Left lung (tissue), 4 donors: ENCODE measurements at regions not wholly inside any gene's neighbourhood (a gene's known extent, or its start where the extent isn't known, plus 50 kb on each side); places are given as distances from the start of the nearest gene placed in this dataset.
A peak's percentile ranks its signal among the peaks of the same experiment; 100 is the strongest.

Experiments
- ATAC-seq: fragments of 200-7000 bp; cut with Tn5 transposase; one replicate; pipeline ENCODE4 v1.9.1; 2020; ENCODE audit warnings: moderate library complexity
- DNase-seq, 4 donors: peaks; one replicate each; pipeline ENCODE4 v3.0.0-alpha.2; 2013 to 2020
- H3K27ac ChIP-seq, 2 donors: fragments of 200-600 bp; sonication (generic) in 1 of 2; one replicate each; pipeline versions ENCODE4 v1.5.0 to v1.8.0; 2020 to 2021
- H3K27me3 ChIP-seq, 2 donors: fragments of 200-600 bp; sonication (generic) in 1 of 2; one replicate each; pipeline versions ENCODE4 v1.5.0 to v1.8.0; 2020 to 2021
- H3K36me3 ChIP-seq, 2 donors: fragments of 200-600 bp; sonication (generic) in 1 of 2; one replicate each; pipeline versions ENCODE4 v1.5.0 to v1.8.0; 2020 to 2021
- H3K4me1 ChIP-seq, 2 donors: fragments of 200-600 bp; one replicate each; pipeline ENCODE4 v1.8.0; 2021
- H3K4me3 ChIP-seq, 2 donors: fragments of 200-600 bp; sonication (generic) in 1 of 2; one replicate each; pipeline versions ENCODE4 v1.5.0 to v1.8.0; 2020 to 2021; ENCODE audit warnings: mild to moderate bottlenecking in 1 of 2
- H3K9me3 ChIP-seq, 2 donors: fragments of 200-600 bp; sonication (generic) in 1 of 2; one replicate each; pipeline versions ENCODE4 v1.5.0 to v1.8.0; 2020 to 2021
- intact Hi-C, 2 donors: fragments of 100-400 bp; cut with DNase I; formaldehyde crosslinking; loops; one replicate each; pipeline versions ENCODE4 v1.11.2 to v1.14.2; 2022
- TF ChIP-seq, protein P1 (sequence below), 2 donors: fragments of 200-600 bp; sonication (generic) in 1 of 2; IDR thresholded peaks; one replicate each; pipeline versions ENCODE4 v1.5.0 to v1.8.0; 2021; ENCODE audit warnings: antibody characterized with exemption in 2 of 2
- donor health status: DM: no; HTN: yes; CAD: no.
- donor health status: DM: no; HTN: no; CAD: no.

DNA sequence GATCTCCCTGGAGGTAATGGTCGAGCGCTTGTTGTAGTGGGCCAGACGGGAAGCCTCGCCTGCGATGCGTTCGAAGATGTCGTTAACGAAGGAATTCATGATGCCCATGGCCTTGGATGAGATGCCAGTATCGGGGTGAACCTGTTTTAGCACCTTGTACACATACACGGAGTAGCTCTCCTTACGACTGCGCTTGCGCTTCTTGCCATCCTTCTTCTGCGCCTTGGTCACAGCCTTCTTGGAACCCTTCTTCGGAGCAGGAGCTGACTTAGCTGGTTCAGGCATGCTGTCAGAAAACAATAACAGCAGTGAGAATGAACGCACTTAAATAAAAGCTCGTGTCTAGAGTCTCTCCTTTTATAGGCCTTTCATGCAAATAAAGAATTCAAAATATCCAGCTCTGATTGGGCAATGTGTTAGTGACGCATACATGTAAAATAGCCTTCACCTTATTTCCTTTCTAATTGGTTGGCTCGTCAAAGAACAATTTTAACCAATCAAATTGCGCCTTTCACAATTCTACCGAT lies 129.2 kb downstream of the HFE start:
- Histone ChIP-seq H3K9me3 (no peaks in the 10 kb centered on the region), H3K36me3 (no peaks in the 10 kb centered on the region), H3K4me1 (peaks cover 0 to 28% of the 10 kb centered on the region in 2 donors), H3K27ac (peak overlapping the region; percentile 93 to 96), H3K27me3 (peaks cover 0 to 82% of the 10 kb centered on the region in 2 donors), H3K4me3 (peak overlapping the region; percentile 34 to 53)
- intact Hi-C loops, result no loop called here
- DNase-seq (peak in 3 of 4 donors; percentile 76 to 97 (median 96)), ATAC-seq (peak; percentile 82)
- TF ChIP-seq, protein P1, sequence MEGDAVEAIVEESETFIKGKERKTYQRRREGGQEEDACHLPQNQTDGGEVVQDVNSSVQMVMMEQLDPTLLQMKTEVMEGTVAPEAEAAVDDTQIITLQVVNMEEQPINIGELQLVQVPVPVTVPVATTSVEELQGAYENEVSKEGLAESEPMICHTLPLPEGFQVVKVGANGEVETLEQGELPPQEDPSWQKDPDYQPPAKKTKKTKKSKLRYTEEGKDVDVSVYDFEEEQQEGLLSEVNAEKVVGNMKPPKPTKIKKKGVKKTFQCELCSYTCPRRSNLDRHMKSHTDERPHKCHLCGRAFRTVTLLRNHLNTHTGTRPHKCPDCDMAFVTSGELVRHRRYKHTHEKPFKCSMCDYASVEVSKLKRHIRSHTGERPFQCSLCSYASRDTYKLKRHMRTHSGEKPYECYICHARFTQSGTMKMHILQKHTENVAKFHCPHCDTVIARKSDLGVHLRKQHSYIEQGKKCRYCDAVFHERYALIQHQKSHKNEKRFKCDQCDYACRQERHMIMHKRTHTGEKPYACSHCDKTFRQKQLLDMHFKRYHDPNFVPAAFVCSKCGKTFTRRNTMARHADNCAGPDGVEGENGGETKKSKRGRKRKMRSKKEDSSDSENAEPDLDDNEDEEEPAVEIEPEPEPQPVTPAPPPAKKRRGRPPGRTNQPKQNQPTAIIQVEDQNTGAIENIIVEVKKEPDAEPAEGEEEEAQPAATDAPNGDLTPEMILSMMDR (IDR thresholded peaks at IDR 0.05), result no peak

DNA sequence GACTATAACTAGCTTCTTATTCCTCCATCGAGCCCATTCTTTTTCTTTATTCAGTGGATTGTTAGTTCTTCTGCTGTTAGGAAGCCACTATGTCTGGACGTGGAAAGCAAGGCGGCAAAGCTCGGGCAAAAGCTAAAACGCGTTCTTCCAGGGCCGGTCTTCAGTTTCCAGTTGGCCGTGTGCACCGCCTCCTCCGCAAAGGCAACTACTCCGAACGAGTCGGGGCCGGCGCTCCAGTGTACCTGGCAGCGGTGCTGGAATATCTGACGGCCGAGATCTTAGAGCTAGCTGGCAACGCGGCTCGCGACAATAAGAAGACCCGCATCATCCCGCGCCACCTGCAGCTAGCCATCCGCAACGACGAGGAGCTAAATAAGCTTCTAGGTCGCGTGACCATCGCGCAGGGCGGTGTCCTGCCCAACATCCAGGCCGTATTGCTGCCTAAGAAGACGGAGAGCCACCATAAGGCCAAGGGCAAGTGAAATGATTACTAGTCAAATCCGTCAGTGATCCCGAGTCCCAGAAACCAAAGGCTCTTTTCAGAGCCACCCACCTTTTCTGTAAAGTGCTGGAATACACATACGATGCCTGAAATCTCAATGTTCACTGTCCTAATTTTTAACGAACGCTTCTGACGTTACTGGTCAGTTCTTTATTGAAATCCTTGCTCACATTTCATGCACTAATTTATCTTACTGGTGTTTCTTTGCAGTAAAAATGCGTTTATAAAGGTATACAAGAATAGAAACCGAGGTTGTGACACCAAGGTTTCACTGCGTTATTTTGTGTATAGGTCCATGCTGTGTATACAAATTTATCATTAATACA lies 129.9 kb downstream of the HFE start:
- Histone ChIP-seq H3K4me1 (peaks cover 0 to 28% of the 10 kb centered on the region in 2 donors), H3K9me3 (no peaks in the 10 kb centered on the region), H3K36me3 (no peaks in the 10 kb centered on the region), H3K27me3 (peaks cover 0 to 89% of the 10 kb centered on the region in 2 donors), H3K27ac (peak overlapping the region; percentile 93 to 96), H3K4me3 (peak overlapping the region; percentile 33 to 53)
- intact Hi-C loops, result no loop called here
- DNase-seq, result peak in 3 of 4 donors; percentile 84 to 92 (median 89)
- peak; percentile 64 for ATAC-seq
- TF ChIP-seq, protein P1 (IDR thresholded peaks at IDR 0.05), result peak in 1 of 2 donors; percentile 24

DNA sequence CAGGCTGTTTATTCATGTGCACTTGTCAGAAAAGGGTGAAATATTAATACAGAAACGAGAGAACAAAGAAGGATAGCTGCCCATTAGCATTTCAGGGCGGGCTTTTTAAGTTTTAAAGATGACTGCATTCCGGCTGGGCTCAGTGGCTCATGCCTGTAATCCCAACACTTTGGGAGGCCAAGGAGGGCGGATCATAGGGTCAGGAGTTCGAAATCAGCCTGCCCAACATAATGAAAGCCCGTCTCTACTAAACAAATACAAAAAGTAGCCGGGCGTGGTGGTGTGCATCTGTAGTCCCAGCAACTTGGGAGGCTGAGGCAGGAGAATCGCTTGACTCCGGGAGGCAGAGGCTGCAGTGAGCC lies 130.5 kb downstream of the HFE start:
- H3K27ac ChIP-seq, result peak overlapping the region; percentile 93 to 96
- H3K27me3 ChIP-seq, result peaks cover 0 to 95% of the 10 kb centered on the region in 2 donors
- DNase-seq (peak in 1 of 4 donors; percentile 45), ATAC-seq (peak; percentile 2)
- intact Hi-C loops, result no loop called here
- no peaks in the 10 kb centered on the region for H3K9me3 ChIP-seq
- H3K4me3 ChIP-seq, result peak overlapping the region; percentile 33 to 53
- no peaks in the 10 kb centered on the region for H3K36me3 ChIP-seq
- TF ChIP-seq, protein P1 (IDR thresholded peaks at IDR 0.05), result no peak
- H3K4me1 ChIP-seq, result peaks cover 0 to 28% of the 10 kb centered on the region in 2 donors

DNA sequence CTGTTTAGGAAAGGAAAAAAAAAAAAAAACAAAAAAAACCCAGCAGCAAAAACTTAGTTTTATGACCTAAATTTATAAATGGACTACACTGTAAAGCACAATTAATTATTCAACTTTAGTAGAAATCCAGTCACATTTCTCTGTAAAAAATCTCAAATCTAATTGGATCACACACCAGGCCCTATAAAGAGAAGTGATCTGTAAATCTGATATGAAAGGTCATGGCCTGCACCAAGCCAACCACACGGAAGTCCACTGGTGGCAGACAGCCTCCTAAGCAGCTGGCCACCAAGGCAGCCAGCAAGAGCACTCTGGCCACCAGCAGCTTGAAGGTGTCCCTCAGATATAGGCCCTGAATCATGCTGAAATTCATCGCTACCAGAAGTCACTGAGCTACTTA lies 131.6 kb downstream of the HFE start:
- DNase-seq (no peak), ATAC-seq (no peak)
- intact Hi-C loops, result no loop called here
- peaks cover 0 to 34% of the 10 kb centered on the region in 2 donors for H3K4me1 ChIP-seq
- H3K27ac ChIP-seq, result no peak overlapping the region
- H3K36me3 ChIP-seq, result no peaks in the 10 kb centered on the region
- no peak overlapping the region for H3K4me3 ChIP-seq
- TF ChIP-seq, protein P1 (IDR thresholded peaks at IDR 0.05), result no peak
- H3K27me3 ChIP-seq, result peaks cover 0 to 99% of the 10 kb centered on the region in 2 donors
- H3K9me3 ChIP-seq, result no peaks in the 10 kb centered on the region
